SK-N-SH (cell line): ENCODE measurements at regions not wholly inside any gene's neighbourhood (a gene's known extent, or its start where the extent isn't known, plus 50 kb on each side); places are given as distances from the start of the nearest gene placed in this dataset.

Experiments used
- CHD2 ChIP-seq: fragments of 150-350 bp; IDR thresholded peaks from 2 replicates; pipeline ENCODE4 v1.6.1; 2018; ENCODE audit warnings: low read length; ENCODE audit not compliant: partially characterized antibody
- CTCF ChIP-seq: fragments of 200-600 bp; sonication (generic); IDR thresholded peaks from 2 replicates; pipeline ENCODE4 v1.6.1; 2017; ENCODE audit warnings: antibody characterized with exemption, mild to moderate bottlenecking, moderate library complexity
- EP300 ChIP-seq, 2 experiments: IDR thresholded peaks; 2 replicates each; pipeline versions ENCODE4 v1.4.0 to v1.6.1; 2012; ENCODE audit warnings: borderline replicate concordance in 1 of 2, low read depth in 1 of 2, low read length in 1 of 2
- MAX ChIP-seq: IDR thresholded peaks from 2 replicates; pipeline ENCODE4 v1.4.0; 2012; ENCODE audit warnings: low read depth
- NFIC ChIP-seq: IDR thresholded peaks from 2 replicates; pipeline ENCODE4 v1.4.0; 2012; ENCODE audit warnings: borderline replicate concordance

GRCh38 chr4:30832639-30833038 is 112.5 kb downstream of the PCDH7 start:
- TF ChIP-seq CHD2 = peak; percentile 50
- no peak for TF ChIP-seq CTCF
- TF ChIP-seq NFIC = no peak
- TF ChIP-seq MAX = no peak
- TF ChIP-seq EP300 (IDR thresholded peaks at IDR 0.05; ENCODE audit: borderline replicate concordance in 1 of 2, low read depth in 1 of 2, low read length in 1 of 2) = peak in 1 of 2 experiments; percentile 86; a peak in 2 of 4 replicates
